Endothelial cell of umbilical vein (primary cell): ENCODE measurements at regions not wholly inside any gene's neighbourhood (a gene's known extent, or its start where the extent isn't known, plus 50 kb on each side); places are given as distances from the start of the nearest gene placed in this dataset.

Source experiments
- BruUV-seq: library from RNA; stranded (reverse); fragments of 400-500 nt; replicated peaks from 2 replicates; lab custom pipeline; 2021; lab: Mats Ljungman, UMichigan
- CTCF ChIA-PET: fragments of 300-600, 350-600 bp; sonication (Branson Sonifier 250); formaldehyde crosslinking; loops from one replicate; lab custom pipeline; 2021; ENCODE audit warnings: antibody characterized with exemption, inconsistent platforms; lab: Charles Lee
- POLR2A ChIA-PET: fragments of 300-600, 350-600 bp; sonication (Branson Sonifier 250); formaldehyde crosslinking; loops from one replicate; lab custom pipeline; 2021; ENCODE audit warnings: antibody characterized with exemption, inconsistent platforms; lab: Charles Lee
- DNase-seq: peaks from one replicate; pipeline ENCODE4 v3.0.0-alpha.2; 2011; ENCODE audit warnings: low read depth, low spot score
- FAIRE-seq: peaks from 2 replicates; lab custom pipeline; 2011; peaks lifted over from hg19 to GRCh38; lab: Jason Lieb, UNC
- H2AFZ ChIP-seq: 2 replicates; pipeline ENCODE4 v1.6.0; 2012; ENCODE audit warnings: low read depth, low read length, control low read depth, inconsistent platforms
- H3K27ac ChIP-seq: 2 replicates; pipeline ENCODE4 v1.5.1; 2011; ENCODE audit warnings: low read depth, mild to moderate bottlenecking, control low read depth, low read length, moderate library complexity; ENCODE audit not compliant: insufficient read depth
- H3K27me3 ChIP-seq, 2 experiments: 2 replicates each; pipeline versions ENCODE4 v1.6.0 to v1.6.1; 2011; ENCODE audit warnings: low read length in 2 of 2, mixed read lengths in 1 of 2; ENCODE audit not compliant: control insufficient read depth in 2 of 2, insufficient read depth in 2 of 2
- H3K36me3 ChIP-seq, 2 experiments: 2 replicates in 1 of 2; 3 replicates in 1 of 2; pipeline ENCODE4 v1.5.1; 2011; ENCODE audit warnings: low read length in 2 of 2, mild to moderate bottlenecking in 1 of 2, moderate library complexity in 1 of 2; ENCODE audit not compliant: control insufficient read depth in 2 of 2, insufficient read depth in 2 of 2; ENCODE audit errors: extremely low read depth in 1 of 2
- H3K4me1 ChIP-seq: 3 replicates; pipeline ENCODE4 v1.5.1; 2011; ENCODE audit warnings: mild to moderate bottlenecking, low read length; ENCODE audit not compliant: control insufficient read depth, insufficient read depth; ENCODE audit errors: extremely low read depth
- H3K4me2 ChIP-seq: 2 replicates; pipeline ENCODE4 v1.6.1; 2011; ENCODE audit warnings: low read length, control low read depth, mixed read lengths; ENCODE audit not compliant: insufficient read depth
- H3K4me3 ChIP-seq, 3 experiments: fragments of 200-600 bp in 1 of 3; sonication (generic), shearing (Covaris generic) in 1 of 3; replicated peaks in 1 of 3; 2 replicates each; pipeline ENCODE4 v1.5.1; 2011 to 2016; ENCODE audit warnings: control low read depth in 3 of 3, low read length in 3 of 3, mild to moderate bottlenecking in 2 of 3, inconsistent platforms in 1 of 3, low read depth in 1 of 3, moderate library complexity in 1 of 3; ENCODE audit not compliant: insufficient read depth in 1 of 3
- H3K79me2 ChIP-seq: 2 replicates; pipeline ENCODE4 v1.6.0; 2012; ENCODE audit warnings: low read length, inconsistent platforms; ENCODE audit not compliant: control insufficient read depth, insufficient read depth
- H3K9ac ChIP-seq: replicated peaks from 2 replicates; pipeline ENCODE3; 2011; ENCODE audit warnings: low read length, control low read depth; ENCODE audit not compliant: insufficient read depth; ENCODE audit errors: extremely low read depth
- H3K9me1 ChIP-seq: replicated peaks from 3 replicates; pipeline ENCODE4 v1.6.0; 2011; ENCODE audit warnings: mild to moderate bottlenecking, low read length; ENCODE audit not compliant: control insufficient read depth, insufficient read depth; ENCODE audit errors: extremely low read depth
- H3K9me3 ChIP-seq: replicated peaks from 2 replicates; pipeline ENCODE4 v1.5.1; 2012; ENCODE audit warnings: low read length, inconsistent platforms; ENCODE audit not compliant: control insufficient read depth, insufficient read depth
- H4K20me1 ChIP-seq: replicated peaks from 2 replicates; pipeline ENCODE3; 2011; ENCODE audit warnings: mild to moderate bottlenecking, low read length; ENCODE audit not compliant: control insufficient read depth, insufficient read depth; ENCODE audit errors: extremely low read depth
- CTCF ChIP-seq, 2 donors: IDR thresholded peaks; 1 replicate in 1 of 2; 2 replicates in 1 of 2; pipeline ENCODE4 v1.5.1; 2011; ENCODE audit warnings: low read length in 2 of 2, mild to moderate bottlenecking in 2 of 2, moderate library complexity in 2 of 2, control low read depth in 1 of 2, inconsistent platforms in 1 of 2, low read depth in 1 of 2; ENCODE audit not compliant: insufficient read depth in 1 of 2; ENCODE audit errors: extremely low read depth in 1 of 2
- EZH2 ChIP-seq: IDR thresholded peaks from 2 replicates; pipeline ENCODE4 v1.6.1; 2012; ENCODE audit warnings: borderline replicate concordance, low read depth, mild to moderate bottlenecking, moderate library complexity, low read length, inconsistent platforms; ENCODE audit not compliant: severe bottlenecking
- FOS ChIP-seq: IDR thresholded peaks from 2 replicates; pipeline ENCODE4 v1.6.1; 2011; ENCODE audit warnings: mild to moderate bottlenecking, low read length, moderate library complexity, borderline replicate concordance; ENCODE audit not compliant: insufficient read depth
- GATA2 ChIP-seq: IDR thresholded peaks from 2 replicates; pipeline ENCODE4 v1.7.0; 2011; ENCODE audit warnings: low read depth, mild to moderate bottlenecking, moderate library complexity, mixed read lengths, low read length; ENCODE audit not compliant: insufficient read length, insufficient read depth
- JUN ChIP-seq: IDR thresholded peaks from 2 replicates; pipeline ENCODE4 v1.6.1; 2011; ENCODE audit warnings: borderline replicate concordance, low read depth; ENCODE audit not compliant: insufficient read length, insufficient read depth
- MAX ChIP-seq: IDR thresholded peaks from 2 replicates; pipeline ENCODE4 v1.6.1; 2011; ENCODE audit not compliant: insufficient read depth, insufficient read length
- MYC ChIP-seq: IDR thresholded peaks from one replicate; pipeline ENCODE4 v1.6.1; 2011; ENCODE audit warnings: mild to moderate bottlenecking, low read depth, low read length
- POLR2A ChIP-seq: IDR thresholded peaks from 2 replicates; pipeline ENCODE4 v1.6.1; 2012; ENCODE audit warnings: low read depth, mild to moderate bottlenecking, control low read depth, low read length
- POLR2AphosphoS5 ChIP-seq: IDR thresholded peaks from 2 replicates; pipeline ENCODE4 v1.6.1; 2012; ENCODE audit warnings: low read depth, mild to moderate bottlenecking, control low read depth, low read length, moderate library complexity; ENCODE audit not compliant: insufficient read depth
- dilution Hi-C: fragments of 300-500 bp; cut with MboI; formaldehyde crosslinking; loops from one replicate; pipeline ENCODE4 v1.15.0; 2019; ENCODE audit warnings: low sequenced_read_pairs; ENCODE audit not compliant: extremely low pct_ligation_motif_present
- intact Hi-C: fragments of 100-400 bp; cut with micrococcal nuclease; formaldehyde crosslinking; loops from one replicate; pipeline ENCODE4 v1.10.0; 2022

GRCh38 chr9:86838519-86839497, 108.5 kb downstream of the GAS1 start:
- Histone ChIP-seq H3K4me2 (no peak overlapping the region), H3K9me1 (no peaks in the 10 kb centered on the region), H3K27me3 (no peaks in the 10 kb centered on the region), H3K9ac (no peak overlapping the region), H2AFZ (no peak overlapping the region), H3K79me2 (no peaks in the 10 kb centered on the region), H4K20me1 (no peaks in the 10 kb centered on the region), H3K9me3 (no peaks in the 10 kb centered on the region), H3K4me3 (no peak overlapping the region), H3K36me3 (no peaks in the 10 kb centered on the region), H3K27ac (no peak overlapping the region), H3K4me1 (no peaks in the 10 kb centered on the region)
- ChIA-PET POLR2A (no interaction called here), CTCF (no interaction called here)
- dilution Hi-C loops, result no loop called here
- BruUV-seq, result no TSS peak
- no peak for FAIRE-seq
- TF ChIP-seq EZH2, result no peak
- no peak for TF ChIP-seq FOS
- TF ChIP-seq POLR2AphosphoS5, result no peak
- no peak for TF ChIP-seq JUN
- TF ChIP-seq POLR2A, result no peak
- TF ChIP-seq GATA2, result no peak
- no peak for TF ChIP-seq MAX
- no peak for TF ChIP-seq CTCF (IDR thresholded peaks at IDR 0.05; ENCODE audit: extremely low read depth in 1 of 2, insufficient read depth in 1 of 2, low read depth in 1 of 2, low read length in 2 of 2)
- no peak for TF ChIP-seq MYC
- DNase-seq, result no peak
- intact Hi-C loops, result no loop called here
